AG04450 (cell line): ENCODE measurements at regions not wholly inside any gene's neighbourhood (a gene's known extent, or its start where the extent isn't known, plus 50 kb on each side); places are given as distances from the start of the nearest gene placed in this dataset.

Experiments
- CTCF ChIA-PET: fragments of 300-600, 350-600 bp; formaldehyde crosslinking; extraction: SDS; loops from one replicate; lab custom pipeline; 2022; ENCODE audit warnings: antibody characterized with exemption, inconsistent platforms; lab: Charles Lee
- POLR2A ChIA-PET: fragments of 350-600 bp; formaldehyde crosslinking; extraction: SDS; loops from one replicate; lab custom pipeline; 2021; ENCODE audit warnings: antibody characterized with exemption, inconsistent platforms; lab: Yijun Ruan, JAX
- DNase-seq: peaks from one replicate; pipeline ENCODE4 v3.0.0-alpha.2; 2011; ENCODE audit warnings: low read depth, low spot score
- H3K27ac ChIP-seq: one replicate; pipeline ENCODE4 v1.5.1; 2012; ENCODE audit warnings: low read depth, low read length, control low read depth
- H3K27me3 ChIP-seq: one replicate; pipeline ENCODE4 v1.6.0; 2012; ENCODE audit warnings: low read length; ENCODE audit not compliant: control insufficient read depth, insufficient read depth
- H3K4me3 ChIP-seq: 2 replicates; pipeline ENCODE4 v1.5.1; 2011; ENCODE audit warnings: mild to moderate bottlenecking, low read depth, low read length, control low read depth
- H3K9me3 ChIP-seq: 2 replicates; pipeline ENCODE4 v1.5.1; 2012; ENCODE audit warnings: low read length; ENCODE audit not compliant: control insufficient read depth, insufficient read depth
- CTCF ChIP-seq: IDR thresholded peaks from 2 replicates; pipeline ENCODE4 v1.5.1; 2011; ENCODE audit warnings: low read depth, low read length, control low read depth, inconsistent platforms

GRCh38 chr6:67331304-67331703 lies 1303.8 kb upstream of the ADGRB3 start:
- Histone ChIP-seq H3K27ac (no peak overlapping the region), H3K27me3 (no peaks in the 10 kb centered on the region), H3K9me3 (no peaks in the 10 kb centered on the region), H3K4me3 (no peak overlapping the region)
- no peak for DNase-seq
- POLR2A ChIA-PET: no interaction called here
- TF ChIP-seq CTCF: no peak
- CTCF ChIA-PET: no interaction called here

GRCh38 chr6:67328269-67328668 lies 1306.8 kb upstream of the ADGRB3 start:
- TF ChIP-seq CTCF: no peak
- peaks cover 3% of the 10 kb centered on the region; the same call in 1 of the 2 replicates for H3K9me3 ChIP-seq
- ChIA-PET POLR2A (no interaction called here), CTCF (no interaction called here)
- DNase-seq: no peak
- no peak overlapping the region for H3K4me3 ChIP-seq
- no peaks in the 10 kb centered on the region for H3K27me3 ChIP-seq
- H3K27ac ChIP-seq: no peak overlapping the region

- Histone ChIP-seq H3K9me3 (peaks cover 3% of the 10 kb centered on the region; the same call in 1 of the 2 replicates), H3K4me3 (no peak overlapping the region), H3K27ac (no peak overlapping the region), H3K27me3 (no peaks in the 10 kb centered on the region)
- CTCF ChIA-PET: no interaction called here
- POLR2A ChIA-PET: no interaction called here
- no peak for TF ChIP-seq CTCF
- DNase-seq: no peak
Measured at GRCh38 chr6:67300430-67301040, 1334.5 kb upstream of the ADGRB3 start.

GRCh38 chr6:67292169-67292568 lies 1342.9 kb upstream of the ADGRB3 start:
- ChIA-PET CTCF (no interaction called here), POLR2A (no interaction called here)
- H3K4me3 ChIP-seq: no peak overlapping the region
- H3K27ac ChIP-seq: no peak overlapping the region
- no peak for TF ChIP-seq CTCF
- H3K9me3 ChIP-seq: no peaks in the 10 kb centered on the region
- no peaks in the 10 kb centered on the region for H3K27me3 ChIP-seq
- no peak for DNase-seq

GRCh38 chr6:67287566-67287965 lies 1347.5 kb upstream of the ADGRB3 start:
- TF ChIP-seq CTCF: no peak
- H3K27ac ChIP-seq: no peak overlapping the region
- no peak overlapping the region for H3K4me3 ChIP-seq
- H3K9me3 ChIP-seq: no peaks in the 10 kb centered on the region
- CTCF ChIA-PET: no interaction called here
- POLR2A ChIA-PET: no interaction called here
- H3K27me3 ChIP-seq: no peaks in the 10 kb centered on the region
- DNase-seq: no peak
